ENCODE measurements at regions not wholly inside any gene's neighbourhood (a gene's known extent, or its start where the extent isn't known, plus 50 kb on each side); places are given as distances from the start of the nearest gene placed in this dataset.
"Not testable (repeated sequence)": the region's sequence is repeated elsewhere in the genome, so short reads cannot be mapped to it uniquely, and the experiment has no call there.

- DNase-seq: no peak
- Histone ChIP-seq H3K4me3 (no peak overlapping the region), H3K36me3 (no peaks in the 10 kb centered on the region), H3K4me1 (no peaks in the 10 kb centered on the region), H3K9me3 (no peaks in the 10 kb centered on the region), H3K27ac (no peak overlapping the region), H3K27me3 (no peaks in the 10 kb centered on the region)
- TF ChIP-seq POLR2A (IDR thresholded peaks at IDR 0.05) (no peak), CTCF (IDR thresholded peaks at IDR 0.05) (no peak)
These were observed 123.9 kb downstream of the CTNND1 start for GRCh38 chr11:57885298-57886050.

- H3K4me1 ChIP-seq: no peaks in the 10 kb centered on the region
- DNase-seq: no peak
- no peak overlapping the region for H3K27ac ChIP-seq
- no peak overlapping the region for H3K4me3 ChIP-seq
- TF ChIP-seq CTCF (IDR thresholded peaks at IDR 0.05): no peak
- H3K27me3 ChIP-seq: no peaks in the 10 kb centered on the region
- H3K36me3 ChIP-seq: no peaks in the 10 kb centered on the region
- no peaks in the 10 kb centered on the region for H3K9me3 ChIP-seq
These were observed 126.8 kb downstream of the CTNND1 start for GRCh38 chr11:57888386-57888785.

GRCh38 chr11:57890521-57890920 is 128.9 kb downstream of the CTNND1 start:
- H3K4me1 ChIP-seq: no peaks in the 10 kb centered on the region
- H3K27me3 ChIP-seq: no peaks in the 10 kb centered on the region
- no peaks in the 10 kb centered on the region for H3K9me3 ChIP-seq
- H3K4me3 ChIP-seq: no peak overlapping the region
- no peaks in the 10 kb centered on the region for H3K36me3 ChIP-seq
- no peak for DNase-seq
- no peak overlapping the region for H3K27ac ChIP-seq
- TF ChIP-seq POLR2A (IDR thresholded peaks at IDR 0.05) (no peak), CTCF (IDR thresholded peaks at IDR 0.05) (no peak)

- not testable (repeated sequence) for H3K9me3 ChIP-seq, H3K27me3 ChIP-seq, H3K27ac ChIP-seq, DNase-seq, H3K36me3 ChIP-seq, H3K4me1 ChIP-seq, H3K4me3 ChIP-seq
These were observed 130.5 kb upstream of the OR9Q1 start for GRCh38 chr11:57893200-57893599.

GRCh38 chr11:57896361-57897145 is 127.1 kb upstream of the OR9Q1 start:
- DNase-seq: peak in 1 of 3 donors; percentile 60
- no peak overlapping the region for H3K4me3 ChIP-seq
- peaks cover 0 to 18% (median 0%) of the 10 kb centered on the region in 4 donors for H3K4me1 ChIP-seq

More at GRCh38 chr11:57896361-57897145, 127.1 kb upstream of the OR9Q1 start:
- TF ChIP-seq POLR2A (IDR thresholded peaks at IDR 0.05): no peak
- no peak for TF ChIP-seq CTCF (IDR thresholded peaks at IDR 0.05)
- Histone ChIP-seq H3K27ac (no peak overlapping the region), H3K36me3 (no peaks in the 10 kb centered on the region), H3K9me3 (no peaks in the 10 kb centered on the region), H3K27me3 (no peaks in the 10 kb centered on the region)
